Kidney epithelial cell (primary cell): ENCODE measurements at regions not wholly inside any gene's neighbourhood (a gene's known extent, or its start where the extent isn't known, plus 50 kb on each side); places are given as distances from the start of the nearest gene placed in this dataset.
"Not testable (repeated sequence)": the region's sequence is repeated elsewhere in the genome, so short reads cannot be mapped to it uniquely, and the experiment has no call there.

Experiments
- DNase-seq: peaks from one replicate; pipeline ENCODE4 v3.0.0-alpha.2; 2010; ENCODE audit warnings: low read depth
- H3K27me3 ChIP-seq: 2 replicates; pipeline ENCODE4 v1.6.0; 2011; ENCODE audit warnings: low read length; ENCODE audit not compliant: control insufficient read depth, insufficient read depth
- H3K36me3 ChIP-seq: 2 replicates; pipeline ENCODE4 v1.5.1; 2011; ENCODE audit warnings: low read length; ENCODE audit not compliant: control insufficient read depth, insufficient read depth
- H3K4me3 ChIP-seq: 2 replicates; pipeline ENCODE4 v1.5.1; 2011; ENCODE audit warnings: low read depth, mild to moderate bottlenecking, control low read depth, low read length
- CTCF ChIP-seq: IDR thresholded peaks from 2 replicates; pipeline ENCODE4 v1.5.1; 2011; ENCODE audit warnings: mild to moderate bottlenecking, moderate library complexity, low read length, control low read depth, inconsistent platforms; ENCODE audit not compliant: insufficient read depth, poor library complexity, severe bottlenecking

- DNase-seq: no peak
- Histone ChIP-seq H3K36me3 (no peaks in the 10 kb centered on the region), H3K4me3 (no peak overlapping the region), H3K27me3 (no peaks in the 10 kb centered on the region)
- TF ChIP-seq CTCF: no peak
These were observed 207.3 kb upstream of the MAGEB2 start for GRCh38 chrX:30008031-30008430.

- Histone ChIP-seq H3K4me3 (no peak overlapping the region), H3K27me3 (no peaks in the 10 kb centered on the region), H3K36me3 (no peaks in the 10 kb centered on the region)
- no peak for DNase-seq
- TF ChIP-seq CTCF: no peak
These were observed 204.9 kb upstream of the MAGEB2 start for GRCh38 chrX:30010471-30010870.

GRCh38 chrX:30015440-30015839 lies 199.9 kb upstream of the MAGEB2 start:
- DNase-seq: no peak
- H3K36me3 ChIP-seq: no peaks in the 10 kb centered on the region
- no peak overlapping the region for H3K4me3 ChIP-seq
- H3K27me3 ChIP-seq: no peaks in the 10 kb centered on the region
- no peak for TF ChIP-seq CTCF

- no peak for TF ChIP-seq CTCF
- DNase-seq: no peak
- Histone ChIP-seq H3K36me3 (no peaks in the 10 kb centered on the region), H3K4me3 (no peak overlapping the region), H3K27me3 (no peaks in the 10 kb centered on the region)
These were observed 187.7 kb upstream of the MAGEB2 start for GRCh38 chrX:30027636-30028035.

- not testable (repeated sequence) for H3K36me3 ChIP-seq, DNase-seq, H3K27me3 ChIP-seq, H3K4me3 ChIP-seq
These were observed 179.0 kb upstream of the MAGEB2 start for GRCh38 chrX:30036406-30036805.

GRCh38 chrX:30039768-30040167 lies 175.6 kb upstream of the MAGEB2 start:
- H3K27me3 ChIP-seq: no peaks in the 10 kb centered on the region
- no peaks in the 10 kb centered on the region for H3K36me3 ChIP-seq
- TF ChIP-seq CTCF: no peak
- DNase-seq: no peak
- H3K4me3 ChIP-seq: no peak overlapping the region
